ENCODE measurements at regions not wholly inside any gene's neighbourhood (a gene's known extent, or its start where the extent isn't known, plus 50 kb on each side); places are given as distances from the start of the nearest gene placed in this dataset.
"Not testable (repeated sequence)": the region's sequence is repeated elsewhere in the genome, so short reads cannot be mapped to it uniquely, and the experiment has no call there.

DNA sequence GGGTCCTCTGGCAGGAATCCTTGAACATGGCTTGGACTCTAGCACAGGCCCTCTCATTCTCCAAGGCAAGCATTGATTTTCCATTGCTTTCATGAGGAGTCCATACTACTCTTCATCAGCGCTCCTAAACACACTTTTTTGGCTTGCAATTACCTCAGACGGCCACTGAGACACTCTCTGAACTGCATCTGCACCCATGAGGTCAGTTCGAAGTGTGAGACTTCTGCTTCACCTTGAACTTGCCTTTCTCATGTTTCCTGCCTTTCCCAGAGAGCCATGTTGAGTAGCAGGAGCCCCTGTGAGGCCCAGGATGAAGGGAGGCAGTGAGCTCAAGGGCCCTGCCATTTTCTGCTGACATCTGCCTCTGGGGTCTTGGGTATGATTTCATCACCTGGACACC is 279.2 kb upstream of the ZNF337 start:
- peaks cover 0 to 14% (median 7%) of the 10 kb centered on the region in 7 donors for H3K4me1 Mint-ChIP-seq
- H3K4me3 ChIP-seq (ENCODE audit: low read length); ATAC-seq; intact Hi-C loops (cut with micrococcal nuclease); H3K4me1 ChIP-seq (ENCODE audit: control insufficient read depth in 2 of 2, insufficient read depth in 2 of 2, low read length in 2 of 2); H3K36me3 Mint-ChIP-seq; H3K27me3 ChIP-seq (ENCODE audit: control insufficient read depth in 2 of 2, insufficient read depth in 2 of 2, low read length in 2 of 2); H3K9me3 Mint-ChIP-seq; H3K27ac ChIP-seq (ENCODE audit: low read depth, low read length); H3K36me3 ChIP-seq (ENCODE audit: control insufficient read depth in 2 of 3, insufficient read depth in 3 of 3, low read length in 3 of 3); H3K4me3 Mint-ChIP-seq; CTCF ChIA-PET; H3K27me3 Mint-ChIP-seq; DNase-seq; H3K27ac Mint-ChIP-seq; H3K9me3 ChIP-seq (ENCODE audit: control insufficient read depth in 2 of 3, low read length in 3 of 3); POLR2A ChIA-PET: not testable (repeated sequence)

DNA sequence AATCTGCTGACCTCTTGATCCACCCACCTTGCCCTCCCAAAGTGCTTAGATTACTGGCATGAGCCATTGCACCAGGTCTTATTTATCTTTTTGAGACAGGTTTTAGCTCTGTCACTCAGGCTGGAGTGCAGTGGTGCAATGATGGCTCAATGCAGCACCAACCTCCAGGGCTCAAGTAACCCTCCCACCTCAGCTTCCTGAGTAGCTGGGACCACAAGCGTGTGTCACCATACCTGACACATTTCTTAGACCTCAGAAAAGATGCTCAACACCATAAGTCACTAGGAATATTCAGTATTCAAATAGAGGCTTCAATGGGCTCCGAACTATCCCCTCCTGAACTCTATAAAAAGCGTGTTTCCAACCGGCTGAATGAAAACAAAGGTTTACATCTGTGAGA is 268.6 kb upstream of the ZNF337 start:
- H3K36me3 Mint-ChIP-seq; intact Hi-C loops (cut with micrococcal nuclease); POLR2A ChIA-PET; H3K27me3 ChIP-seq (ENCODE audit: control insufficient read depth in 2 of 2, insufficient read depth in 2 of 2, low read length in 2 of 2); H3K9me3 ChIP-seq (ENCODE audit: control insufficient read depth in 2 of 3, low read length in 3 of 3); H3K4me1 Mint-ChIP-seq; H3K9me3 Mint-ChIP-seq; ATAC-seq; H3K27me3 Mint-ChIP-seq; DNase-seq; H3K4me1 ChIP-seq (ENCODE audit: control insufficient read depth in 2 of 2, insufficient read depth in 2 of 2, low read length in 2 of 2); CTCF ChIA-PET; H3K4me3 Mint-ChIP-seq; H3K36me3 ChIP-seq (ENCODE audit: control insufficient read depth in 2 of 3, insufficient read depth in 3 of 3, low read length in 3 of 3); H3K4me3 ChIP-seq (ENCODE audit: low read length); H3K27ac ChIP-seq (ENCODE audit: low read depth, low read length); H3K27ac Mint-ChIP-seq: not testable (repeated sequence)

DNA sequence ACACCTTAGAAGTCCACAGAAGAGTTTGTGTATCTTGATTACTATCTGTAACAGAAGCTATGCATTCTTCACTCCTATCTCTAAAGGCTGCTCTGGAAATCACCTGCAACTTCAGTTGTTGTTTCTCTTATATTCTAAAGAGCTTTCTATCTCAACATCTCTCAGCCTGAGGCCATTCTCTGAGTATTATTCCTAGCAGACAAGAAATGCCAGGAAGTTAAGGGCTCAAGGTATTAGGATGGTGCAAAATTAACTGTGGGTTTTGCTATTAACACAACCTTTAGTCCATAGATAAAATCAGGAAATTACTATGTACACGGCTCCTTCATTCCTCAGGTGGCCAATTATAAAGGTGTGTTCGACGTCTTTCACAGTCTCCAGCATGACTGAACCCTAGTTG is 257.2 kb upstream of the ZNF337 start:
- H3K4me3 Mint-ChIP-seq; H3K9me3 Mint-ChIP-seq; ATAC-seq; H3K36me3 ChIP-seq (ENCODE audit: control insufficient read depth in 2 of 3, insufficient read depth in 3 of 3, low read length in 3 of 3); H3K4me1 Mint-ChIP-seq; H3K9me3 ChIP-seq (ENCODE audit: control insufficient read depth in 2 of 3, low read length in 3 of 3); H3K27ac Mint-ChIP-seq; H3K4me3 ChIP-seq (ENCODE audit: low read length); H3K36me3 Mint-ChIP-seq; DNase-seq; intact Hi-C loops (cut with micrococcal nuclease); CTCF ChIA-PET; H3K27me3 ChIP-seq (ENCODE audit: control insufficient read depth in 2 of 2, insufficient read depth in 2 of 2, low read length in 2 of 2); H3K4me1 ChIP-seq (ENCODE audit: control insufficient read depth in 2 of 2, insufficient read depth in 2 of 2, low read length in 2 of 2); H3K27ac ChIP-seq (ENCODE audit: low read depth, low read length); POLR2A ChIA-PET: not testable (repeated sequence)
- peaks cover 7 to 19% (median 13%) of the 10 kb centered on the region in 5 donors for H3K27me3 Mint-ChIP-seq

DNA sequence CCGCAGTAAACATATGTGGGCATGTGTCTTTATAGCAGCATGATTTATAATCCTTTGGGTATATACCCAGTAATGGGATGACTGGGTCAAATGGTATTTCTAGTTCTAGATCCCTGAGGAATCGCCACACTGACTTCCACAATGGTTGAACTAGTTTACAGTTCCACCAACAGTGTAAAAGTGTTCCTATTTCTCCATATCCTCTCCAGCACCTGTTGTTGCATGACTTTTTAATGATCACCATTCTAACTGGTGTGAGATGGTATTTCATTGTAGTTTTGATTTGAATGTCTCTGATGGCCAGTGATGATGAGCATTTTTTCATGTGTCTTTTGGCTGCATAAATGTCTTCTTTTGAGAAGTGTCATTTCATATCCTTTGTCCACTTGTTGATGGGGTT is 238.6 kb upstream of the ZNF337 start:
- H3K4me3 ChIP-seq (ENCODE audit: low read length); H3K27ac Mint-ChIP-seq; H3K36me3 ChIP-seq (ENCODE audit: control insufficient read depth in 2 of 3, insufficient read depth in 3 of 3, low read length in 3 of 3); POLR2A ChIA-PET; H3K4me1 Mint-ChIP-seq; ATAC-seq; H3K4me3 Mint-ChIP-seq; DNase-seq; CTCF ChIA-PET; H3K4me1 ChIP-seq (ENCODE audit: control insufficient read depth in 2 of 2, insufficient read depth in 2 of 2, low read length in 2 of 2); H3K36me3 Mint-ChIP-seq; H3K27me3 ChIP-seq (ENCODE audit: control insufficient read depth in 2 of 2, insufficient read depth in 2 of 2, low read length in 2 of 2); H3K9me3 Mint-ChIP-seq; H3K9me3 ChIP-seq (ENCODE audit: control insufficient read depth in 2 of 3, low read length in 3 of 3); intact Hi-C loops (cut with micrococcal nuclease); H3K27ac ChIP-seq (ENCODE audit: low read depth, low read length): not testable (repeated sequence)
- H3K27me3 Mint-ChIP-seq = peaks cover 0 to 15% (median 3%) of the 10 kb centered on the region in 5 donors

DNA sequence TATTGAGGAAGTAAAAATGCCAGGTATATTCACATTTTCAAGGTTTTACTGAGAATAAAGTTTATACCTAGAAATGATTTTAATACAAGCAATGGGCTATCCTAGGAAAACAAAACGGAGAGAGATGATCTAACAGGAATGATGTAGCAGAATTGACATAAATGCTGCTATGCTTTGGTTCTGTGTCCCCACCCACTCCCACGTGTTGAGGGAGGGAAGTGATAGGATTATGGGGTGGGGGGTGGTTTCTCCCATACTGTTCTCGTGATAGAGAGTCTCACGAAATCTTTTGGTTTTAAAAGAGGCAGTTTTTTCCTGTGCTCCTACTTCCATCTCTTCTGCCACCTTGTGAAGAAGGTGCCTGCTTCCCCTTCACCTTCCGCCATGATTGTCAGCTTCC is 236.2 kb upstream of the ZNF337 start:
- H3K27me3 ChIP-seq (ENCODE audit: control insufficient read depth in 2 of 2, insufficient read depth in 2 of 2, low read length in 2 of 2); H3K4me1 Mint-ChIP-seq; H3K4me1 ChIP-seq (ENCODE audit: control insufficient read depth in 2 of 2, insufficient read depth in 2 of 2, low read length in 2 of 2); ATAC-seq; H3K4me3 Mint-ChIP-seq; intact Hi-C loops (cut with micrococcal nuclease); H3K36me3 Mint-ChIP-seq; H3K4me3 ChIP-seq (ENCODE audit: low read length); H3K27ac Mint-ChIP-seq; CTCF ChIA-PET; DNase-seq; H3K36me3 ChIP-seq (ENCODE audit: control insufficient read depth in 2 of 3, insufficient read depth in 3 of 3, low read length in 3 of 3); H3K27me3 Mint-ChIP-seq; H3K9me3 ChIP-seq (ENCODE audit: control insufficient read depth in 2 of 3, low read length in 3 of 3); POLR2A ChIA-PET; H3K27ac ChIP-seq (ENCODE audit: low read depth, low read length): not testable (repeated sequence)
- peaks cover 0 to 13% (median 5%) of the 10 kb centered on the region in 11 donors for H3K9me3 Mint-ChIP-seq

DNA sequence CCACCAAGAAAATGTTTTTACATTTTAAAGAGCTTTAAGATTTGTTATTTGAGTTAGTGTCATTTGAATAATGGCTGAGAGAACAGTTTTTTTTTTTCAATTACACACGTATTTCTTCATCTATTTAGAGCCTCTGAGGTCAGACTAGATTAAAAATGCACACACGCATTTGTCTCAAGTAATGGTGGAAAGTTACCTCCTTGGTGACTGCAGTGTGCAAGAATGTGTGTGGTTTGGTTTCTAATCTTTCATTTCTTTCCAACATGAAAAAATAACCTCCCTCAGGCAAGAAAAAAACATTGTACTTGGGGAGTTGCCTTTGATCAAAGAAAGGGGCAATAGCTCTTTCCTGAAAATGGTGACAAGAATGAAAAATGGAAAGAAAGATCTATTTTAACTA is 235.5 kb upstream of the ZNF337 start:
- CTCF ChIA-PET; H3K27me3 Mint-ChIP-seq; H3K36me3 Mint-ChIP-seq; DNase-seq; H3K4me3 ChIP-seq (ENCODE audit: low read length); H3K27ac ChIP-seq (ENCODE audit: low read depth, low read length); H3K4me1 ChIP-seq (ENCODE audit: control insufficient read depth in 2 of 2, insufficient read depth in 2 of 2, low read length in 2 of 2); H3K27me3 ChIP-seq (ENCODE audit: control insufficient read depth in 2 of 2, insufficient read depth in 2 of 2, low read length in 2 of 2); H3K27ac Mint-ChIP-seq; H3K9me3 ChIP-seq (ENCODE audit: control insufficient read depth in 2 of 3, low read length in 3 of 3); H3K36me3 ChIP-seq (ENCODE audit: control insufficient read depth in 2 of 3, insufficient read depth in 3 of 3, low read length in 3 of 3); H3K4me3 Mint-ChIP-seq; ATAC-seq; intact Hi-C loops (cut with micrococcal nuclease); H3K4me1 Mint-ChIP-seq; POLR2A ChIA-PET: not testable (repeated sequence)
- H3K9me3 Mint-ChIP-seq = peaks cover 0 to 13% (median 5%) of the 10 kb centered on the region in 11 donors

DNA sequence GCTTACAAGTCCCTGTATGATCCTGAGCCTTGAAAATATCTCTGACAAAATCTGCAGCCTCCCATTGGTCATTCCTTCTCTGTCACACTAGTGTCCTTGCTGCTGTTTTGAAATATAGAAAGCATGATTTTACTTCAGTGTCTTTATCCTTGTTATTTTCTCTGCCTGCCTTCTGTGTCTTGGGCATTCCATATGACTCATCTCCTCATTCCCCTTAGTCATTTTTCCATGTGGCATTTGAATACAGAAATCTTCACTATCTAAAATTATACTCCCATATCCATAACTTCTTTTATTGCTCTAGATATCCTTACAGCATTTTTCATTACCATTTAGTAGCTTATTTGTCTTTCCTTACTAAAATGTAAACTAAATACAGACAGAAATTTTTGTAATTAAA is 205.7 kb upstream of the ZNF337 start:
- CTCF ChIA-PET; H3K4me3 ChIP-seq (ENCODE audit: low read length); DNase-seq; H3K9me3 ChIP-seq (ENCODE audit: control insufficient read depth in 2 of 3, low read length in 3 of 3); H3K27ac Mint-ChIP-seq; H3K36me3 Mint-ChIP-seq; H3K4me1 Mint-ChIP-seq; H3K4me3 Mint-ChIP-seq; H3K27ac ChIP-seq (ENCODE audit: low read depth, low read length); H3K36me3 ChIP-seq (ENCODE audit: control insufficient read depth in 2 of 3, insufficient read depth in 3 of 3, low read length in 3 of 3); intact Hi-C loops (cut with micrococcal nuclease); H3K4me1 ChIP-seq (ENCODE audit: control insufficient read depth in 2 of 2, insufficient read depth in 2 of 2, low read length in 2 of 2); H3K27me3 ChIP-seq (ENCODE audit: control insufficient read depth in 2 of 2, insufficient read depth in 2 of 2, low read length in 2 of 2); ATAC-seq; H3K9me3 Mint-ChIP-seq; POLR2A ChIA-PET: not testable (repeated sequence)
- peaks cover 0 to 19% (median 6%) of the 10 kb centered on the region in 5 donors for H3K27me3 Mint-ChIP-seq

All from naive thymus-derived CD4-positive, alpha-beta T cell (primary cell).